ENCODE measurements at regions not wholly inside any gene's neighbourhood (a gene's known extent, or its start where the extent isn't known, plus 50 kb on each side); places are given as distances from the start of the nearest gene placed in this dataset.

DNA sequence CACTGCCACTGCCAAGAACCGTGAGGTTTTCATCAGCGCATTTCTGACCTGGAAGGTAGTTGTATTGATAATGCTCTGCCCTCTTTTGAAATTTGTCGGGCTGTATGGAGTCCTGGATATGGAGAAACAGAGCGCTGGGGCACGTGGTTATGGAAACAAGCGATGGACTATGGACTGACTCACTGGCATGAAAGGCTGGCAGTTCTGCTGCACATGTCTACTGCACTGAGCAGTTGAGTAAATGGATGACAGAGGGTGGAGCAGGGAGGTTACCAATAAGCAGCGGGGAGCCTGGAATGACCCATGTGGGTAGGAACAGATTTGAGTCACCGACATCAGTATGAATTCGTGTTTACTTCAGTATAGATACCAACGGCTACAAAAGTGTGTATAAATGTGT is 429.5 kb downstream of the OCA2 start:
- Mint-ChIP-seq H3K36me3 (ENCODE audit: low read depth) (no peaks in the 10 kb centered on the region), H3K27me3 (ENCODE audit: low read depth) (no peaks in the 10 kb centered on the region), H3K9me3 (ENCODE audit: low read depth) (no peaks in the 10 kb centered on the region), H3K27ac (ENCODE audit: unreplicated experiment) (no peak overlapping the region), H3K4me3 (ENCODE audit: unreplicated experiment) (no peak overlapping the region), H3K4me1 (ENCODE audit: low read depth) (peaks cover 6% of the 10 kb centered on the region)
- TF ChIP-seq, protein P1, sequence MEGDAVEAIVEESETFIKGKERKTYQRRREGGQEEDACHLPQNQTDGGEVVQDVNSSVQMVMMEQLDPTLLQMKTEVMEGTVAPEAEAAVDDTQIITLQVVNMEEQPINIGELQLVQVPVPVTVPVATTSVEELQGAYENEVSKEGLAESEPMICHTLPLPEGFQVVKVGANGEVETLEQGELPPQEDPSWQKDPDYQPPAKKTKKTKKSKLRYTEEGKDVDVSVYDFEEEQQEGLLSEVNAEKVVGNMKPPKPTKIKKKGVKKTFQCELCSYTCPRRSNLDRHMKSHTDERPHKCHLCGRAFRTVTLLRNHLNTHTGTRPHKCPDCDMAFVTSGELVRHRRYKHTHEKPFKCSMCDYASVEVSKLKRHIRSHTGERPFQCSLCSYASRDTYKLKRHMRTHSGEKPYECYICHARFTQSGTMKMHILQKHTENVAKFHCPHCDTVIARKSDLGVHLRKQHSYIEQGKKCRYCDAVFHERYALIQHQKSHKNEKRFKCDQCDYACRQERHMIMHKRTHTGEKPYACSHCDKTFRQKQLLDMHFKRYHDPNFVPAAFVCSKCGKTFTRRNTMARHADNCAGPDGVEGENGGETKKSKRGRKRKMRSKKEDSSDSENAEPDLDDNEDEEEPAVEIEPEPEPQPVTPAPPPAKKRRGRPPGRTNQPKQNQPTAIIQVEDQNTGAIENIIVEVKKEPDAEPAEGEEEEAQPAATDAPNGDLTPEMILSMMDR (IDR thresholded peaks at IDR 0.05) = no peak
- no peak for DNase-seq (ENCODE audit: low spot score)

DNA sequence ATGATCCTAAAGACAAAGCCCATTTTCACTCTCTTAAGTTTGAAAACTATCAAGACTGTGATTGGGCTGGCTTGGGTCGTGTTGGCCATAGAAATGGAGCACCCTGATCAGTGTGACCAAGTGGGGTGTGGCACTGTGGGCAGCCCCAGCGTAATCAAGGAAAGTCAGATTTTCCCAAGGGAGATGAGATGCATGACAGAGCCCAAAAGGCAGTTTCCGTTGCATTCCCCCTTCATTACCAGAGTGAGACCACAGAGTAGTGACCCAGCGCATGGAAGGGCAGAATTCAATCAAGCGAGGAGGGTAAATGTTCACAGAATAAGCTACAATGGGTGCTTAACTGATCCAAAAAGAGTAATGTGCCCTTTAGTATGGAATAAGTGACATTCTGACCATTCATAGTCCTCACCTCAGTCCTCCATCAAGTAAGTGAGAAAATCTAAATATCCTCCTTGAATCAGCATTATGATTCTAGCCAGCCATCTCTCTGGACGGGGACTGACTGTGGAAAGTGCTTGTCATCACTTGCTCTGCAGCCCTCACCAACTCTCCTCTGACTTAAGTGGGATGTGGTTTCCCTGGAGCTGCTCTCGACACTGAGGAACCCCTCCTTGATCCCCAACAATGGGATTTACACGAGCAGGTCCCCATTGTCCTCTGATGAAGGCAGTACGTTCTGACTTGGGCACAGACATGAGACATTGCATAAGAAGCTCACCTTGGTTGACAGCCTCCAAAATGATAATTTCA is 430.5 kb downstream of the OCA2 start:
- no peak overlapping the region for H3K4me3 Mint-ChIP-seq (ENCODE audit: unreplicated experiment)
- no peaks in the 10 kb centered on the region for H3K9me3 Mint-ChIP-seq (ENCODE audit: low read depth)
- no peaks in the 10 kb centered on the region for H3K36me3 Mint-ChIP-seq (ENCODE audit: low read depth)
- peaks cover 6% of the 10 kb centered on the region for H3K4me1 Mint-ChIP-seq (ENCODE audit: low read depth)
- H3K27me3 Mint-ChIP-seq (ENCODE audit: low read depth) = no peaks in the 10 kb centered on the region
- TF ChIP-seq, protein P1 (IDR thresholded peaks at IDR 0.05) = no peak
- no peak for DNase-seq (ENCODE audit: low spot score)
- H3K27ac Mint-ChIP-seq (ENCODE audit: unreplicated experiment) = no peak overlapping the region

DNA sequence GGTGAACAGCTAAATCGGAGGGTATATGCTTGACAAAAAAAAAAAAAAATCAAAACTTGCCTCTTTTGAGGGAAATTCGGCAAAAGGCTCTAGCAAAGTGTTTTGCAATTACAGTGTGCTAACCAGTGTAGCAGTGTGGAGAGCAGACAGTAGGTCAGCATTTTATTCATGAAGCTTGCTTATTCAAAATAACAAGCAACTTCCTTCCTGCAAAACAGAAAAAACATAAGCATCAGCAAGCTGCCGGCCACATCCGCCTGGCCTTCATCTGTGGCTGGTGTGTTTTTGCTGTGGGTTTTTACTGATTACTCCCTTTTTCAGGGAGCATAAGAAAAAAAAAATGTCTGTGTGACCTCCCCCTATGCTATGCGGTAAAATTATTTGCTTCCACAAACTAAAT is 434.1 kb downstream of the OCA2 start:
- Mint-ChIP-seq H3K36me3 (ENCODE audit: low read depth) (peaks cover 3% of the 10 kb centered on the region), H3K27me3 (ENCODE audit: low read depth) (no peaks in the 10 kb centered on the region), H3K4me1 (ENCODE audit: low read depth) (peaks cover 13% of the 10 kb centered on the region), H3K9me3 (ENCODE audit: low read depth) (peaks cover 11% of the 10 kb centered on the region), H3K27ac (ENCODE audit: unreplicated experiment) (no peak overlapping the region), H3K4me3 (ENCODE audit: unreplicated experiment) (no peak overlapping the region)
- TF ChIP-seq, protein P1 (IDR thresholded peaks at IDR 0.05) = no peak
- no peak for DNase-seq (ENCODE audit: low spot score)

DNA sequence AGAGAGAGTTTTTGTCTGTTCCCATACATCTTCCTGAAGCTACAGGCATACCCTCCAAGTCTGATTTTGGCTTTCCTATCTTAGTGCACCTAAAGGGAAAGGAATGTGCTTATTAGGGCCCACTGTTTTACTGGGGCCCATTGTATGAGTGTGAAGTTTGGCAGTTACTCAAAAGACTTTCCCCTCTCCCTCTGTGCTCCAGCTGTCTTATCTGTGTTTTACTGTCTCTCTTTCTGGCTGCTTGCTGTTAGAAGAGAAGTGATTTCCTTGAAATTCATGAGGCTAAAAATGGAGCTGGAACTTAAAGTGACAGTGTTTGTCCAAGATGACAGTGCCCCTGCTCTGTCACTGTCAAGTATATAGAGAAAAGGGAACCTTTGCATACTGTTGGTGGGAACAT is 436.2 kb downstream of the OCA2 start:
- TF ChIP-seq, protein P1 (IDR thresholded peaks at IDR 0.05) = no peak
- H3K27me3 Mint-ChIP-seq (ENCODE audit: low read depth) = no peaks in the 10 kb centered on the region
- no peak overlapping the region for H3K27ac Mint-ChIP-seq (ENCODE audit: unreplicated experiment)
- H3K4me1 Mint-ChIP-seq (ENCODE audit: low read depth) = peaks cover 13% of the 10 kb centered on the region
- peaks cover 11% of the 10 kb centered on the region for H3K9me3 Mint-ChIP-seq (ENCODE audit: low read depth)
- H3K36me3 Mint-ChIP-seq (ENCODE audit: low read depth) = peaks cover 3% of the 10 kb centered on the region
- no peak for DNase-seq (ENCODE audit: low spot score)
- H3K4me3 Mint-ChIP-seq (ENCODE audit: unreplicated experiment) = no peak overlapping the region

DNA sequence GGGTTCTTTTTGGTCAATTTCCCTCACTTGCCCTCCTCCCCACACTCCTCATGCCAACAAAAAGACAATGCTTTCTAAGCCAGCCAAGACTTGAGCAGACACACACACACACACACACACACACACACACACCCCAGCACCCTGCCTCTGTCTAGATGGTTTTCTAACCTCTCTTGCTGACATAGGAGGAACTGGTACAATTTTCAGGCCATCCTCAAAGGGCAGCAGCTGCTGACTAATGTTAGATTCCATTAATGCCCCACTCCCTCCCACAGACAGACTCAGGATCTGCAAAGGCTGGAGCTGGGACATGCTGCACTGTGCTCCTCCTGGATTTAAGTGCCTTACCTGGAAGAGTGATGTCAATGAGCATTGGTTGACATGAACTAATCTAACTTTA is 438.4 kb downstream of the OCA2 start:
- Mint-ChIP-seq H3K4me3 (ENCODE audit: unreplicated experiment) (no peak overlapping the region), H3K27ac (ENCODE audit: unreplicated experiment) (no peak overlapping the region), H3K9me3 (ENCODE audit: low read depth) (peaks cover 11% of the 10 kb centered on the region), H3K36me3 (ENCODE audit: low read depth) (peaks cover 3% of the 10 kb centered on the region), H3K4me1 (ENCODE audit: low read depth) (peaks cover 13% of the 10 kb centered on the region), H3K27me3 (ENCODE audit: low read depth) (no peaks in the 10 kb centered on the region)
- TF ChIP-seq, protein P1 (IDR thresholded peaks at IDR 0.05) = no peak
- DNase-seq (ENCODE audit: low spot score) = no peak

Data from chondrocyte (in vitro differentiated cells).